DOHH2 (cell line): ENCODE measurements at regions not wholly inside any gene's neighbourhood (a gene's known extent, or its start where the extent isn't known, plus 50 kb on each side); places are given as distances from the start of the nearest gene placed in this dataset.

ENCODE experiments used
- H3F3A ChIP-seq: fragments of 200-600 bp; sonication (generic), shearing (Covaris generic); 2 replicates; pipeline ENCODE4 v1.6.0; 2016; ENCODE audit warnings: antibody characterized with exemption, mild to moderate bottlenecking; ENCODE audit not compliant: control insufficient read depth, insufficient read depth
- H3K27ac ChIP-seq: fragments of 200-600 bp; sonication (generic); 2 replicates; pipeline ENCODE4 v1.5.1; 2014; ENCODE audit warnings: low read depth, mild to moderate bottlenecking, low read length, moderate library complexity
- H3K27me3 ChIP-seq: fragments of 200-600 bp; sonication (generic); 2 replicates; pipeline ENCODE4 v1.6.1; 2014; ENCODE audit warnings: mild to moderate bottlenecking, low read length, mixed read lengths; ENCODE audit not compliant: control insufficient read depth
- H3K36me3 ChIP-seq: fragments of 200-600 bp; sonication (generic); 2 replicates; pipeline ENCODE4 v1.6.1; 2014; ENCODE audit warnings: mild to moderate bottlenecking, low read length, moderate library complexity, mixed read lengths; ENCODE audit not compliant: control insufficient read depth
- H3K4me1 ChIP-seq: fragments of 200-600 bp; sonication (generic); 2 replicates; pipeline ENCODE4 v1.6.1; 2014; ENCODE audit warnings: mild to moderate bottlenecking, low read length, mixed read lengths; ENCODE audit not compliant: control insufficient read depth
- H3K4me2 ChIP-seq: fragments of 200-600 bp; sonication (generic); 2 replicates; pipeline ENCODE4 v1.6.0; 2014; ENCODE audit warnings: mild to moderate bottlenecking, low read length, moderate library complexity
- H3K4me3 ChIP-seq: fragments of 200-600 bp; sonication (generic); 2 replicates; pipeline ENCODE4 v1.5.1; 2014; ENCODE audit warnings: mild to moderate bottlenecking, low read length, mixed read lengths
- H3K79me2 ChIP-seq: fragments of 200-600 bp; sonication (generic); 2 replicates; pipeline ENCODE4 v1.6.1; 2014; ENCODE audit warnings: mild to moderate bottlenecking, low read length, mixed read lengths; ENCODE audit not compliant: control insufficient read depth
- H3K9me2 ChIP-seq: fragments of 200-600 bp; sonication (generic); replicated peaks from 2 replicates; pipeline ENCODE4 v1.6.1; 2014; ENCODE audit warnings: mild to moderate bottlenecking, low read length, mixed read lengths; ENCODE audit not compliant: control insufficient read depth
- H3K9me3 ChIP-seq: fragments of 200-600 bp; sonication (generic); 2 replicates; pipeline ENCODE4 v1.6.1; 2014; ENCODE audit warnings: antibody characterized with exemption, low read length, mixed read lengths; ENCODE audit not compliant: control insufficient read depth, insufficient read depth
- H4K20me1 ChIP-seq: fragments of 200-600 bp; sonication (generic); 2 replicates; pipeline ENCODE4 v1.6.0; 2014; ENCODE audit warnings: low read depth, mild to moderate bottlenecking, antibody characterized with exemption, low read length, moderate library complexity; ENCODE audit not compliant: control insufficient read depth, insufficient read depth
- CTCF ChIP-seq: fragments of 200-600 bp; sonication (generic); IDR thresholded peaks from one replicate; pipeline ENCODE4 v1.5.1; 2014; ENCODE audit warnings: antibody characterized with exemption, mild to moderate bottlenecking, low read depth, low read length; ENCODE audit not compliant: poor library complexity, severe bottlenecking
- EZH2phosphoT487 ChIP-seq: fragments of 200-600 bp; sonication (generic); IDR thresholded peaks from 2 replicates; pipeline ENCODE4 v1.6.1; 2017; ENCODE audit warnings: borderline replicate concordance, mild to moderate bottlenecking, antibody characterized with exemption, low read length, moderate library complexity, mixed read lengths

- no peaks in the 10 kb centered on the region for H3K4me1 ChIP-seq
- no peak overlapping the region for H3K4me2 ChIP-seq
- H3K36me3 ChIP-seq, result no peaks in the 10 kb centered on the region
- no peaks in the 10 kb centered on the region for H4K20me1 ChIP-seq
- H3K27ac ChIP-seq, result no peak overlapping the region
- H3K9me3 ChIP-seq, result no peaks in the 10 kb centered on the region
- no peaks in the 10 kb centered on the region for H3K79me2 ChIP-seq
- no peaks in the 10 kb centered on the region for H3K27me3 ChIP-seq
- no peak for TF ChIP-seq CTCF
- no peak for TF ChIP-seq EZH2phosphoT487
- no peaks in the 10 kb centered on the region for H3F3A ChIP-seq
- H3K9me2 ChIP-seq, result no peaks in the 10 kb centered on the region
- H3K4me3 ChIP-seq, result no peak overlapping the region
Measured at GRCh38 chr5:166708291-166708690, 1583.2 kb upstream of the WWC1 start.

GRCh38 chr5:166709691-166710090, 1581.8 kb upstream of the WWC1 start:
- no peaks in the 10 kb centered on the region for H3K9me2 ChIP-seq
- H3K4me1 ChIP-seq, result no peaks in the 10 kb centered on the region
- H3K4me3 ChIP-seq, result no peak overlapping the region
- TF ChIP-seq EZH2phosphoT487 (no peak), CTCF (no peak)
- H3K9me3 ChIP-seq, result no peaks in the 10 kb centered on the region
- no peaks in the 10 kb centered on the region for H4K20me1 ChIP-seq
- H3K79me2 ChIP-seq, result no peaks in the 10 kb centered on the region
- no peaks in the 10 kb centered on the region for H3K36me3 ChIP-seq
- no peak overlapping the region for H3K4me2 ChIP-seq
- no peaks in the 10 kb centered on the region for H3F3A ChIP-seq
- no peaks in the 10 kb centered on the region for H3K27me3 ChIP-seq
- H3K27ac ChIP-seq, result no peak overlapping the region

- no peak overlapping the region for H3K4me2 ChIP-seq
- no peaks in the 10 kb centered on the region for H3K4me1 ChIP-seq
- no peaks in the 10 kb centered on the region for H3K27me3 ChIP-seq
- no peaks in the 10 kb centered on the region for H3K9me3 ChIP-seq
- no peaks in the 10 kb centered on the region for H4K20me1 ChIP-seq
- TF ChIP-seq CTCF (no peak), EZH2phosphoT487 (no peak)
- H3K27ac ChIP-seq, result no peak overlapping the region
- no peaks in the 10 kb centered on the region for H3K79me2 ChIP-seq
- H3K4me3 ChIP-seq, result no peak overlapping the region
- no peaks in the 10 kb centered on the region for H3F3A ChIP-seq
- H3K36me3 ChIP-seq, result no peaks in the 10 kb centered on the region
- no peaks in the 10 kb centered on the region for H3K9me2 ChIP-seq
Measured at GRCh38 chr5:166710271-166710670, 1581.2 kb upstream of the WWC1 start.
